ENCODE measurements at regions not wholly inside any gene's neighbourhood (a gene's known extent, or its start where the extent isn't known, plus 50 kb on each side); places are given as distances from the start of the nearest gene placed in this dataset.

- no peaks in the 10 kb centered on the region for H3K36me3 ChIP-seq (ENCODE audit: control insufficient read depth in 2 of 2, extremely low read depth in 1 of 2, insufficient read depth in 2 of 2, low read length in 2 of 2)
- DNase-seq (ENCODE audit: low read depth, low spot score) (no peak), FAIRE-seq (no peak)
- TF ChIP-seq MAX (IDR thresholded peaks at IDR 0.05; ENCODE audit: insufficient read depth, insufficient read length) (no peak), MYC (IDR thresholded peaks at IDR 0.05; ENCODE audit: low read depth, low read length) (no peak), POLR2AphosphoS5 (IDR thresholded peaks at IDR 0.05; ENCODE audit: insufficient read depth, low read depth, low read length) (no peak), CTCF (IDR thresholded peaks at IDR 0.05; ENCODE audit: extremely low read depth in 1 of 2, insufficient read depth in 1 of 2, low read depth in 1 of 2, low read length in 2 of 2) (no peak), POLR2A (IDR thresholded peaks at IDR 0.05; ENCODE audit: low read depth, low read length) (no peak), EZH2 (IDR thresholded peaks at IDR 0.05; ENCODE audit: borderline replicate concordance, low read depth, low read length, severe bottlenecking) (no peak), FOS (IDR thresholded peaks at IDR 0.05; ENCODE audit: borderline replicate concordance, insufficient read depth, low read length) (no peak)
- no peaks in the 10 kb centered on the region for H3K27me3 ChIP-seq (ENCODE audit: control insufficient read depth in 2 of 2, insufficient read depth in 2 of 2, low read length in 2 of 2)
- BruUV-seq (replicated peaks): no TSS peak
- no peaks in the 10 kb centered on the region for H3K9me1 ChIP-seq (replicated peaks; ENCODE audit: control insufficient read depth, extremely low read depth, insufficient read depth, low read length)
- intact Hi-C loops (cut with micrococcal nuclease): no loop called here
- H3K4me2 ChIP-seq (ENCODE audit: insufficient read depth, low read length): no peak overlapping the region
- ChIA-PET CTCF (no interaction called here), POLR2A (no interaction called here)
- no peaks in the 10 kb centered on the region for H4K20me1 ChIP-seq (replicated peaks; ENCODE audit: control insufficient read depth, extremely low read depth, insufficient read depth, low read length)
- no peak overlapping the region for H2AFZ ChIP-seq (ENCODE audit: low read depth, low read length)
- dilution Hi-C loops (cut with MboI; ENCODE audit: extremely low pct_ligation_motif_present, low sequenced_read_pairs): no loop called here
- no peak overlapping the region for H3K4me3 ChIP-seq (replicated peaks in 1 of 3; ENCODE audit: insufficient read depth in 1 of 3, low read depth in 1 of 3, low read length in 3 of 3)
- no peaks in the 10 kb centered on the region for H3K4me1 ChIP-seq (ENCODE audit: control insufficient read depth, extremely low read depth, insufficient read depth, low read length)
- no peaks in the 10 kb centered on the region for H3K9me3 ChIP-seq (replicated peaks; ENCODE audit: control insufficient read depth, insufficient read depth, low read length)
- no peaks in the 10 kb centered on the region for H3K79me2 ChIP-seq (ENCODE audit: control insufficient read depth, insufficient read depth, low read length)
- H3K9ac ChIP-seq (replicated peaks; ENCODE audit: extremely low read depth, insufficient read depth, low read length): no peak overlapping the region
- no peak overlapping the region for H3K27ac ChIP-seq (ENCODE audit: insufficient read depth, low read depth, low read length)
Measured at GRCh38 chr6:103379272-103379671, 1480.4 kb downstream of the HACE1 start.

- no peaks in the 10 kb centered on the region for H3K9me3 ChIP-seq (replicated peaks; ENCODE audit: control insufficient read depth, insufficient read depth, low read length)
- H4K20me1 ChIP-seq (replicated peaks; ENCODE audit: control insufficient read depth, extremely low read depth, insufficient read depth, low read length): no peaks in the 10 kb centered on the region
- DNase-seq (ENCODE audit: low read depth, low spot score): no peak
- no peaks in the 10 kb centered on the region for H3K27me3 ChIP-seq (ENCODE audit: control insufficient read depth in 2 of 2, insufficient read depth in 2 of 2, low read length in 2 of 2)
- no peak overlapping the region for H3K27ac ChIP-seq (ENCODE audit: insufficient read depth, low read depth, low read length)
- no peak for FAIRE-seq
- intact Hi-C loops (cut with micrococcal nuclease): no loop called here
- H3K4me1 ChIP-seq (ENCODE audit: control insufficient read depth, extremely low read depth, insufficient read depth, low read length): no peaks in the 10 kb centered on the region
- ChIA-PET POLR2A (no interaction called here), CTCF (no interaction called here)
- H3K79me2 ChIP-seq (ENCODE audit: control insufficient read depth, insufficient read depth, low read length): no peaks in the 10 kb centered on the region
- H3K9me1 ChIP-seq (replicated peaks; ENCODE audit: control insufficient read depth, extremely low read depth, insufficient read depth, low read length): no peaks in the 10 kb centered on the region
- H3K4me3 ChIP-seq (replicated peaks in 1 of 3; ENCODE audit: insufficient read depth in 1 of 3, low read depth in 1 of 3, low read length in 3 of 3): no peak overlapping the region
- no peak overlapping the region for H2AFZ ChIP-seq (ENCODE audit: low read depth, low read length)
- H3K36me3 ChIP-seq (ENCODE audit: control insufficient read depth in 2 of 2, extremely low read depth in 1 of 2, insufficient read depth in 2 of 2, low read length in 2 of 2): no peaks in the 10 kb centered on the region
- H3K9ac ChIP-seq (replicated peaks; ENCODE audit: extremely low read depth, insufficient read depth, low read length): no peak overlapping the region
- H3K4me2 ChIP-seq (ENCODE audit: insufficient read depth, low read length): no peak overlapping the region
- BruUV-seq (replicated peaks): no TSS peak
- TF ChIP-seq CTCF (IDR thresholded peaks at IDR 0.05; ENCODE audit: extremely low read depth in 1 of 2, insufficient read depth in 1 of 2, low read depth in 1 of 2, low read length in 2 of 2) (no peak), GATA2 (IDR thresholded peaks at IDR 0.05; ENCODE audit: insufficient read depth, insufficient read length, low read depth, low read length) (no peak), JUN (IDR thresholded peaks at IDR 0.05; ENCODE audit: borderline replicate concordance, insufficient read depth, insufficient read length, low read depth) (no peak), POLR2AphosphoS5 (IDR thresholded peaks at IDR 0.05; ENCODE audit: insufficient read depth, low read depth, low read length) (no peak), MAX (IDR thresholded peaks at IDR 0.05; ENCODE audit: insufficient read depth, insufficient read length) (no peak), MYC (IDR thresholded peaks at IDR 0.05; ENCODE audit: low read depth, low read length) (no peak), POLR2A (IDR thresholded peaks at IDR 0.05; ENCODE audit: low read depth, low read length) (no peak), EZH2 (IDR thresholded peaks at IDR 0.05; ENCODE audit: borderline replicate concordance, low read depth, low read length, severe bottlenecking) (no peak), FOS (IDR thresholded peaks at IDR 0.05; ENCODE audit: borderline replicate concordance, insufficient read depth, low read length) (no peak)
- dilution Hi-C loops (cut with MboI; ENCODE audit: extremely low pct_ligation_motif_present, low sequenced_read_pairs): no loop called here
Measured at GRCh38 chr6:103367212-103367611, 1492.5 kb downstream of the HACE1 start.

Data from endothelial cell of umbilical vein (primary cell).